ELF-1 (cell line): ENCODE measurements at regions not wholly inside any gene's neighbourhood (a gene's known extent, or its start where the extent isn't known, plus 50 kb on each side); places are given as distances from the start of the nearest gene placed in this dataset.

Experiments
- DNase-seq: peaks from one replicate; pipeline ENCODE4 v3.0.0-alpha.2; 2016; ENCODE audit warnings: low read depth, low spot score

- no peak for DNase-seq
Measured at GRCh38 chr7:22005151-22005550, 59.5 kb upstream of the CDCA7L start.

DNA sequence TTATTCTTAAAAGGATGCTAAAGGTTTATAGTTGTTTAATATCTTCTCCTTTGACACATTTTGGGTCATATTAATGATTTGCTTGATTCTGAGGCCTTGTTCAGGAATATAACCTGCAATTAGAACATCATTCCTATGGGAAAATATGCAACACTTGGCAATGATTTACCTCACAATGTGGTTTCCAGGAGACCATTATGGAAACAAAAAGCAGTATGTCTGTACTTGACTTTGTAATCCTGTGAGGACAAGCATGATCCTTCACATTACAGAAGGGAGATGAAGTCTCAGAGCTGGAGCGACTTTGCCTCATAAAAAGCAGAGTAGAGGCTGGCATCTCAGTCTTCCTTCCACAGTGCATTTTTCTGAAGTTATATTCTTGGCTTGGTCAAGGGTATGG, 57.0 kb upstream of the CDCA7L start:
- no peak for DNase-seq

DNA sequence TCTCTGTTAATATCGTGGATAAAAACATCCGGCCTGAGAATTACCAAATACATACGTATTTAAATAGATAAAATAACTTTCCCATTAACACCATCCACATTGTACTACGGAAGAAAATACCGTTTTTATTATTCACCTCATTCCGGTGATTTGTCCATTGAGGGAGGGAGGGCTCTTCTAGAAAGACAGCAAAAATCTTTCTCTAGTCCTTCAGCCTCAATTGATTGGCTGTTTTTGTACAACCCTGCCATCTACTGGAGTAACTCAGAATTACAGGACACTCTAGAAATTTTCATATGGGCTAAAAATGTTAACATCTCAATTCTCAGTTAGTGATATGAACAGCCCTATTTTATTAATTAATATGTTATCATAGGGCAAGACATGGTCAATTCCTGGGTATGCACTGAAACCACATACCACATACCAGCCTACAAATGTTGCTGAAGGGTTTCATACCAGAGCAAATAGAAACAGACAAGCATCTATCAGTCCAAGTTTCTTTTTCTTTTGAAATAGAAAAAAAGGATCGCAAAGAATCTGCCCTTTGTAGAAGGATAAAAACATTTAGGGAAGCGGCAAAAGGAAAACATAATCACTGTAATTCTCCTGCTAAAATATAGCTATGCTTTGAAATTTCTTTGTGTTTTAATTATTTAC, 55.8 kb upstream of the CDCA7L start:
- DNase-seq, result peak; percentile 18

GRCh38 chr7:21999896-22000295, 54.2 kb upstream of the CDCA7L start:
- no peak for DNase-seq

DNA sequence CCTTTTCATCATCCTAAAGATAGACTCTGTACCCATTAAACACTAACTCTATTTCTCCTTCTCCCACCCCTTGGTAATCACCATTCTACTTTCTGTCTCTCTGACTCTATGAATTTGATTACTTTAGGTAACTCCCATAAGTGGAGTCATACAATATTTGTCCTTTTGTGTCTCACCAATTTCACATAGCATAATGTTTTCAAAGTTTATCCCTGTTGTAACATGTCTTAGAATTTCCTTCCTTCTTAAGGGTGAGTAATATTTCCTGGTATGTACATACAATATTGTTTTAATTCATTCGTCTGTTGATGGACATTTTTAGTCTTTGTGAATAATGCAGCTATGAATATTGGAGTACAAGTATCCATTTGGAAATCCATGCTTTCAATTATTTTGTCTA, 50.9 kb upstream of the CDCA7L start:
- DNase-seq, result no peak
